ENCODE measurements at regions not wholly inside any gene's neighbourhood (a gene's known extent, or its start where the extent isn't known, plus 50 kb on each side); places are given as distances from the start of the nearest gene placed in this dataset.
A peak's percentile ranks its signal among the peaks of the same experiment; 100 is the strongest.

GRCh38 chr6:155954149-155954548 lies 498.5 kb upstream of the NOX3 start:
- no peaks in the 10 kb centered on the region for H3K36me3 ChIP-seq (replicated peaks)
- H3K4me3 ChIP-seq (ENCODE audit: low read depth, low read length), result no peak overlapping the region
- no peak for TF ChIP-seq CTCF (IDR thresholded peaks at IDR 0.05; ENCODE audit: low read depth, low read length, missing control alignments)
- in situ Hi-C loops (cut with HindIII; ENCODE audit: low pct_ligation_motif_present, low sequenced_read_pairs), result no loop called here
- no peaks in the 10 kb centered on the region for H3K27me3 ChIP-seq (replicated peaks)
- H3K27ac ChIP-seq, result no peak overlapping the region
- DNase-seq, result no peak

GRCh38 chr6:155949256-155949655 lies 493.6 kb upstream of the NOX3 start:
- Histone ChIP-seq H3K4me3 (ENCODE audit: low read depth, low read length) (no peak overlapping the region), H3K27me3 (replicated peaks) (no peaks in the 10 kb centered on the region), H3K36me3 (replicated peaks) (no peaks in the 10 kb centered on the region), H3K27ac (no peak overlapping the region)
- TF ChIP-seq CTCF (IDR thresholded peaks at IDR 0.05; ENCODE audit: low read depth, low read length, missing control alignments), result no peak
- no peak for DNase-seq
- in situ Hi-C loops (cut with HindIII; ENCODE audit: low pct_ligation_motif_present, low sequenced_read_pairs), result no loop called here

- DNase-seq, result no peak
- H3K4me3 ChIP-seq (ENCODE audit: low read depth, low read length), result no peak overlapping the region
- in situ Hi-C loops (cut with HindIII; ENCODE audit: low pct_ligation_motif_present, low sequenced_read_pairs), result no loop called here
- no peak overlapping the region for H3K27ac ChIP-seq
- TF ChIP-seq CTCF (IDR thresholded peaks at IDR 0.05; ENCODE audit: low read depth, low read length, missing control alignments), result no peak
- H3K36me3 ChIP-seq (replicated peaks), result no peaks in the 10 kb centered on the region
- H3K27me3 ChIP-seq (replicated peaks), result no peaks in the 10 kb centered on the region
Measured at GRCh38 chr6:155946860-155947259, 491.2 kb upstream of the NOX3 start.

GRCh38 chr6:155943635-155944034 lies 488.0 kb upstream of the NOX3 start:
- no peaks in the 10 kb centered on the region for H3K36me3 ChIP-seq (replicated peaks)
- no peak overlapping the region for H3K4me3 ChIP-seq (ENCODE audit: low read depth, low read length)
- in situ Hi-C loops (cut with HindIII; ENCODE audit: low pct_ligation_motif_present, low sequenced_read_pairs), result no loop called here
- no peaks in the 10 kb centered on the region for H3K27me3 ChIP-seq (replicated peaks)
- no peak for TF ChIP-seq CTCF (IDR thresholded peaks at IDR 0.05; ENCODE audit: low read depth, low read length, missing control alignments)
- DNase-seq, result peak; percentile 27
- H3K27ac ChIP-seq, result no peak overlapping the region

GRCh38 chr6:155939253-155939652 lies 483.6 kb upstream of the NOX3 start:
- Histone ChIP-seq H3K4me3 (ENCODE audit: low read depth, low read length) (no peak overlapping the region), H3K36me3 (replicated peaks) (no peaks in the 10 kb centered on the region), H3K27ac (no peak overlapping the region), H3K27me3 (replicated peaks) (no peaks in the 10 kb centered on the region)
- no peak for TF ChIP-seq CTCF (IDR thresholded peaks at IDR 0.05; ENCODE audit: low read depth, low read length, missing control alignments)
- DNase-seq, result no peak
- in situ Hi-C loops (cut with HindIII; ENCODE audit: low pct_ligation_motif_present, low sequenced_read_pairs), result no loop called here

- Histone ChIP-seq H3K27me3 (replicated peaks) (no peaks in the 10 kb centered on the region), H3K36me3 (replicated peaks) (no peaks in the 10 kb centered on the region), H3K4me3 (ENCODE audit: low read depth, low read length) (no peak overlapping the region), H3K27ac (no peak overlapping the region)
- peak; percentile 1 for DNase-seq
- in situ Hi-C loops (cut with HindIII; ENCODE audit: low pct_ligation_motif_present, low sequenced_read_pairs), result no loop called here
- TF ChIP-seq CTCF (IDR thresholded peaks at IDR 0.05; ENCODE audit: low read depth, low read length, missing control alignments), result no peak
Measured at GRCh38 chr6:155936551-155936950, 480.9 kb upstream of the NOX3 start.
